Breast epithelium (tissue), 3 donors: ENCODE measurements at regions not wholly inside any gene's neighbourhood (a gene's known extent, or its start where the extent isn't known, plus 50 kb on each side); places are given as distances from the start of the nearest gene placed in this dataset.

Experiments used
- POLR2A ChIP-seq: fragments of 450-650 bp; IDR thresholded peaks from one replicate; pipeline ENCODE4 v1.6.1; 2016; ENCODE audit warnings: antibody characterized with exemption, mild to moderate bottlenecking, moderate library complexity
- POLR2AphosphoS5 ChIP-seq, 3 donors: sonication (generic); formaldehyde crosslinking; IDR thresholded peaks; one replicate each; pipeline ENCODE4 v1.6.1; 2017; ENCODE audit warnings: antibody characterized with exemption in 3 of 3
- TF ChIP-seq, protein P1 (sequence below), 3 donors: fragments of 450-650 bp; IDR thresholded peaks; one replicate each; pipeline ENCODE4 v1.5.1; 2016 to 2017; ENCODE audit warnings: antibody characterized with exemption in 3 of 3, mild to moderate bottlenecking in 3 of 3, moderate library complexity in 3 of 3

DNA sequence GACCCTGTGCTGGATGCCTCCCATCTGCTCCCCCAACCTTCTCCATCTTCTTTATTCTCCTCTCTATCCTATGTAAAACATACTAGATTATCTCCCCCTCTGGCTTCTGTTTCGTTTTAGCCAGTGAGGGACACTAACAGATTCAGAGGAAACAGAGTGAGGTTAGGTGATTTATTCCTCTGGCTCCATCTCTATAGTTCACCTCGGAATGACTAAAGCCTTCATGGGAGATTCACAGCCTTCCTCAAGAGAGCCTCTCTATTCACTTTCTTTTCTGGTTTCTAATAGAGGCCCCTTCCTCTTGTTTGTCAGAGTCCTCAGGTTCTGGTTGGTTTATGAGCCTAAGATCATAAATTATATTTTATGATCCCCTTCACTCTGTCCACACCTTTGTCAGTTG, 633.1 kb upstream of the TYRP1 start:
- TF ChIP-seq, protein P1, sequence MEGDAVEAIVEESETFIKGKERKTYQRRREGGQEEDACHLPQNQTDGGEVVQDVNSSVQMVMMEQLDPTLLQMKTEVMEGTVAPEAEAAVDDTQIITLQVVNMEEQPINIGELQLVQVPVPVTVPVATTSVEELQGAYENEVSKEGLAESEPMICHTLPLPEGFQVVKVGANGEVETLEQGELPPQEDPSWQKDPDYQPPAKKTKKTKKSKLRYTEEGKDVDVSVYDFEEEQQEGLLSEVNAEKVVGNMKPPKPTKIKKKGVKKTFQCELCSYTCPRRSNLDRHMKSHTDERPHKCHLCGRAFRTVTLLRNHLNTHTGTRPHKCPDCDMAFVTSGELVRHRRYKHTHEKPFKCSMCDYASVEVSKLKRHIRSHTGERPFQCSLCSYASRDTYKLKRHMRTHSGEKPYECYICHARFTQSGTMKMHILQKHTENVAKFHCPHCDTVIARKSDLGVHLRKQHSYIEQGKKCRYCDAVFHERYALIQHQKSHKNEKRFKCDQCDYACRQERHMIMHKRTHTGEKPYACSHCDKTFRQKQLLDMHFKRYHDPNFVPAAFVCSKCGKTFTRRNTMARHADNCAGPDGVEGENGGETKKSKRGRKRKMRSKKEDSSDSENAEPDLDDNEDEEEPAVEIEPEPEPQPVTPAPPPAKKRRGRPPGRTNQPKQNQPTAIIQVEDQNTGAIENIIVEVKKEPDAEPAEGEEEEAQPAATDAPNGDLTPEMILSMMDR (IDR thresholded peaks at IDR 0.05): no peak
- no peak for TF ChIP-seq POLR2A
- TF ChIP-seq POLR2AphosphoS5 (IDR thresholded peaks at IDR 0.05): no peak
